GM19372 (cell line): ENCODE measurements at regions not wholly inside any gene's neighbourhood (a gene's known extent, or its start where the extent isn't known, plus 50 kb on each side); places are given as distances from the start of the nearest gene placed in this dataset.

Experiments
- ATAC-seq: cut with Tn5 transposase; IDR thresholded peaks from one replicate; pipeline ENCODE4 v1.9.1; 2021; ENCODE audit warnings: mild to moderate bottlenecking, low read depth, moderate library complexity; ENCODE audit not compliant: unreplicated experiment

DNA sequence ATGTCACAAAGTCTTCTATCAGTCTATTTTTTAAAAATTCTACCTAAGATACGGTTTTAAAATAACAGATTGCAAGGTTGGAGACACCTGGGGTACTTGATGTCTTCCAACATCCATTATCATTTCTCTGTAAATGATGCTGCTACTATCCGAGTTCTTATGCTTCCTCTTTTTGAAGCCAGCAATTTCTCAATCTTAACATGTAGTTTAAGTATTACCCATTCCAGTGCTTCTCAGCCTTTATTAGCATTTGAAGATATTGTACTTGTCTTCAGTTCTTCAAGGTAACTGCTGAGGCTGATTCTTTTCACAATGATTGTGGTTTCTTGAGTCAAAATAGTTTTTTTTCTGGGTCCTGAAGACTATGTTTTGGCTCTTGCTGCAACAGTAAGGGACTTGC is 96.4 kb upstream of the SELENOP start:
- peak; percentile 6 for ATAC-seq

DNA sequence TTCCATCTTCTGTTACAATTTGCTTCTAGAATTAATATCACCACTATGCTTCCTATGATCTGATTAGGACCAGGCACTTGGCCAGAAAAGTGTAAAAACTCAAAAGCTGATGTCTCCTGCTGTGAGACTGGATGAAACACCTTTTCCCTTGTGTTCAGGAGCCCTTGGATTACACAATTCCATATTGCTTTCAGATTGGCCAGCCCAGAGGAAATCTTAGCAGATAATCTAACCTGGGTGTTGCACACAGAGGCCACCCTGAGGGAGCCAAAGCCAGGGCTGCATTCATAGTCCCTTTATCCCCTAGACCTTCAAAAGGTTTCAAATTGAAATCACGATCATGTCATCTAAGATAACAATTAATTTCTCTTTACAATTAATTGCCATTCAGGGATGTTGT is 94.1 kb upstream of the SELENOP start:
- ATAC-seq = no peak

DNA sequence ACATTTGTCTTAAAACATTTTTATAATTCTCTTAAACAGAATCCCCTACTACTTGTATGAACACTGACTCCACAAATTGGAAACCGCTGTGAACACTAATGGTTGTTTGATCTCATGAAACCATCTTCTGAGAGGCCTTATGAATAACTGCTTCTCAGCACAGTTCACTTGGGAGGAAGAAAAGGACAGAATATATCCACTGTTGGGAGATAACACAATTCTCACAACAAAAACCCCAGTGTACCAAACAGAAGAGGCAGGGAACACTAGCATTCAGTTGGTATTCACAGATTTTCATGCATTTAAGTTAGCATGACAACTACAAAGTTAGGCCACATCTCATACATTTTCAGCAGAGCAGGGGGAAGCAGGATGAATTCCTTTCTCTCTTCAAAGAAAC is 89.0 kb upstream of the SELENOP start:
- no peak for ATAC-seq

DNA sequence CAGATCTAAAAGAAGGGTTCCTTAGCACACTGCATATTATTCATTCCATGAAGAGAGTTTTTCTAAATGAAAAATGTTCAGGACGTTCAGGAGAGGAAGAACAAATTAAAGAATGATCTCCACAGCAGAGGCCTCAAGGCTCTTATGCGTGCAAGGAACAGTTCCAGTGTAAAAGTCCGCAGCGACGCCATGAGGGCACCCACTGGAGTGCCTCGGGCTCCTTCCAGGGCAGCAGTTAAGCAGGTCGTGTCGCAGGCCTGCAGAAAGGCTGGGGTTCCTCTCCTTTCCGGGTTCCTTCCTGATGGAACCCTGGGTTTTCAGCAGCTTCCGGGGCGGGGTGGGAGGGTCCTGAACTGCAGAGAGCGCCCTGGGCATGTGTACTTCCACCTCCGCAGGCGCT is 87.1 kb upstream of the SELENOP start:
- ATAC-seq = no peak

DNA sequence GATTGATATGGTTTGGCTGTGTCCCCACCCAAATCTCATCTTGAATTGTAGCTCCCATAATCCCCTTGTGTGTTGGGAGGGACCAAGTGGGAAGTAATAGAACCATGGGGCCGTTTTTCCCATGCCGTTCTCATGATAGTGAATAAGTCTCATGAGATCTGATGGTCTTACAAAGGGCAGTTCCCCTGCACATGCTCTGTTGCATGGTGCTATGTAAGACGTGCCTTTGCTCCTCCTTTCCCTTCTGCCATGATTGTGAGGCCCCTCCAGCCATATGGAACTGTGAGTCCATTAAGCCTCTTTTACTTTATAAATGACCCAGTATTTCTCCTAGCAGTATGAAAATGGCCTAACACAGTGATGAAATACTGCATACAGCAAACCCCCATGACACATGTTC is 84.8 kb upstream of the SELENOP start:
- ATAC-seq = no peak

DNA sequence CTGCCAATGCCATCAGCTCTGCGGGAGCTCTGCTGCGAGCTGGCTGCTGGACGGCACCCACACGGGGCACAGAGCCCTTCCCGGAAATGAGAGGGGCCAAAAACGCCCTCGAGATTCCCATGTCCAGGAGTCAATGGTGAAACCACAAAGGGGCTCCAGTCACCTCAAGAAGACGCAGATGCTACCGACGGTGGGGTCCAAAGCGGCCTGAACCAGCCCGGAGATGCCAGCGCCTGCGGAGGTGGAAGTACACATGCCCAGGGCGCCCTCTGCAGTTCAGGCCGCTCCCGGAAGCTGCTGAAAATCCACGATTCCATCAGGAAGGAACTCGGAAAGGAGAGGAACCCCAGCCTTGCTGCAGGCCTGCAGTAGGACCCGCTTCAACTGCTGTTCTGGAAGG is 82.4 kb upstream of the SELENOP start:
- no peak for ATAC-seq

DNA sequence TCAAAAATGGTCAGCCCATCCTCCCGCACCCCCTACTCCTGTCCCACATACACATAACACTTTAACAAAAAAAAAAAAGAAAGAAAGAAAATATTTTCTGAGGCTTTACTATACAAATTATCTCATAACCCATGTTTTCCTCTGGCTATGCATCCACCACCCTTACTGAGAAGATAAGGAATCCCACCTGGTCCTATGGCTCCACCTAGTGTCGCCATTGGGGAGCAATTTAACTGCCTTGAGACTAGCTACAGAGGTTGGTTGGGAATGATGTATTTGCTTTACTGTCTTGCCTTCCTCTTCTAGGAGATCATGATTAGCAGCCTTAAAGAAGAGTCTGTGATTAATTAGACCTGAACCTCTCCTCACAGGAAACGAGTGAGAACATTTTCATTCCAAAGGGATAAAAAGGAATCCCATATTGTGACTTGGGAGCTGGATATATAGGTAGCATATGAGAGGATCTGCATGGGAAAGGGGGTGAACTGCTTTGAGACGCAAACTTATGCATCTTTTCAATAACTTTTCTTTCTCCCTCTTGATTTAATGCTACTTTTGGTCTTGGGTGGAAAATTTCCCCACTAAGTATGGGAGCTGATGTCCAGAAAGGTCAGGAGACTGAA is 77.7 kb upstream of the SELENOP start:
- ATAC-seq = peak; percentile 89

DNA sequence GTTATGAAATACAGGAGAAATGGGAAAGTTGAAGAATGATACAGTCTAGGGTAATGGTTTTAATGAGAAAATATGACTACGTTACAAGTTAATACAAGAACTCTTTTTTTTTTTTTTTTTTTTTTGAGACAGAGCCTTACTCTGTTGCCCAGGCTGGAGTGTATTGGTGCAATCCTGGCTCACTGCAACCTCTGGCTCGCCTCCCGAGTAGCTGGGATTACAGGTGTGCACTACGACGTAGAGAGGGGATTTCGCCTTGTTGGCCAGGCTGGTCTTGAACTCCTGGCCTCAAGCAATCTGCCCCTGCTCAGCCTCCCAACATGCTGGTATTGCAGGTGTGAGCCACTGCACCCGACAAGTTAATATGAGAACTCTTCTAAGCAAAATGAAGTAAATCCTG is 77.1 kb upstream of the SELENOP start:
- ATAC-seq = no peak

DNA sequence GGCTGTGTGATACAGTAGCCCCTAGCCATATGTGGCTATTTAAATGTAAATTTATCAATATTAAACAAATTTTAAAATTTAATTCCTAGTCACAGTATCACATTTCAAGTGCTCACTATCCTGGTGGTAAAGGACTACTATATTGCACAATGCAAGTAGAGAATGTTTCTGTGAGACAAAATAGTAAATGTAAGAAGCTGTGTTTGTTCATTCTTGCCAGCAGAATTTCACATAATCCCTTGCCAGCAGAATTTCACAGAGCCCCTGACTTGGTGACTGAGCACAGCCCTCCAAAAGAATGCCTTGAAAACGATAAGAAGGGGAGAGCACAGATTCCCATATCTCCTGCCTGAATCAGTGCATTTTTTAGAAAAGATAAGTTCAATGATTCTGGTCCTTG is 75.9 kb upstream of the SELENOP start:
- ATAC-seq = no peak

DNA sequence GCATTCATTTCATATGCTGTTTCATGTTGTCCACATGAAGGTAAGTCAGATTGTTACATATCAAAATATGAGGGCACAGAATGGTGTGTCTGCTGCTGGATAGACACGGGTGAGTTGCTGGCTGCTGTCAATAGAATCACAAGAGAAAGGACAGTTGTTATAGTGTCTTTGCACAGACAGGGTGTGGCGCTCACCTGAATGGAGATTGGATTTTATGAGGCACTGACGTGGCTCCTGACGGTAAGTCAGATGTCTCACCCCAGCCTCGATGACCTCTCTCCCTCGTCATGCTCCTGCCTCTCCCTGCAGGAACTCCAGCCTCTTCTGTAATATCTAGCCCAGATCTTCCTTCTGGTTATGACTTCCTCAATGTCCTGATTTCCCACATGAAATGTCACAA is 75.4 kb upstream of the SELENOP start:
- no peak for ATAC-seq

DNA sequence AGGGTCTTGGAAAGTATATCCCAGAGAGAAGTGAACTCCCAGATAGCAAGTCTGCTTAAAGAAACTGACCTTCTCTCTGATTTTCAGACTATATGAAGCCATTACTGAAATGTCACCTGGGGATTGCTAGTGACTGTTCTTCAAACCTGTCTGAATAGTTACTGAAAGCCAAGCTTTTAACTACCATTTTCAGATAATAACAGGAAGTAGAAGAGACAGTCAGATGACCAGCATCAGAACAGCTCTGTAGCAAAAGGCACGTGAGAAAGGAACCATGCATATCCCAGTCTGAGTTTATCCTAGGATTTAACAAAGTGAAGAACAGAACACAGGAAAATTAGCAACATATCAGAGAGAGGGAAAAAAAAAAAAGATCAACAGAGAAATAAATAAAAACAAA is 74.9 kb upstream of the SELENOP start:
- ATAC-seq = no peak

DNA sequence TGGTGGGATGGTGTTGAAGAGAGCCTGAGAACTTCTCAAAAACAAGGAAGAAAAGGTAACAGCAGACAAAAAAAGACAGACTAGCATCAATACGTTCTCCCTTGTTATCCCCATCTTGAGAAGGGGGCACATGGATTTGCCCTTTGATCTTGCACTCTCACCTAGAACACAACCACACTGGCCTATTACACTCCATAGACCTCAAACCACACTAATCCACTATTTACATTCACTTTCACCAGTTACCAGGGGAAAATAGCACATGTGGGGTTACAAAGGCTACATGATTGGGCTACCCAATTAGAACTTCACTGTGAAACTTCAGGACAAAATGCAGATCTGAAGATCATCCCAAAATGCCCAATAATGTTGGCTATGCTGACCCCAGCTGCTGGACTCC is 72.6 kb upstream of the SELENOP start:
- ATAC-seq = no peak

DNA sequence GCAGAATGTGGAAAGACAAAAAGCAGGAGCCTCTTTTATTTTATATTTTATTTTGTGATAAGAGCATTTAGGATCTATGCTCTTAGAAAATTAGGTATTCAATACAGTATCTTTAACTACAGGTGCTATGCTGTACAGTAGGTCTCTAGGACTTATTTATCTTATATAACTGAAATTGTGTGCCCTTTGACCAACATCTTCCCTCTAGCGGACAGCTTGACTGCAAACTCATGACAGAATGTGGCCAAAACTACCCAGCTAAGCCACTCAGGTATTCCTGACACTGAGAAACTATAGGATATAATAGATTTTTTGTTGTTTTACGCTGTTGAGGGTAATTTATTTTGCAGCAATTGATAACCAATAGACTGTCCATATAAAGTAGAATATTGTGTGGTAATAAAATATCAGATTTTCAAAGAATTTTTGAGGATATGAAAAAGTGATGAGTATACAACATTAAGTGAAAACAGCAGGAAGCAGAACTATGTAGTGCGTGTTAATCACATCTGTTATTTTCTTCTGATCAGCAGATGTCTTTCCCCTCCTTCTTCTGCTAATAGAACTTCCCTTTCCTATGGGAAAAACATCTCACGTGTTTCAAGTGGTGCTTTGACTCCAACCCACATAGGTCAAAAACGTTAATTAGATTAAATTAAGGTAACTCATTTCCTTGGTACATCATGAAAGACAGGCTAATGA is 69.9 kb upstream of the SELENOP start:
- no peak for ATAC-seq

DNA sequence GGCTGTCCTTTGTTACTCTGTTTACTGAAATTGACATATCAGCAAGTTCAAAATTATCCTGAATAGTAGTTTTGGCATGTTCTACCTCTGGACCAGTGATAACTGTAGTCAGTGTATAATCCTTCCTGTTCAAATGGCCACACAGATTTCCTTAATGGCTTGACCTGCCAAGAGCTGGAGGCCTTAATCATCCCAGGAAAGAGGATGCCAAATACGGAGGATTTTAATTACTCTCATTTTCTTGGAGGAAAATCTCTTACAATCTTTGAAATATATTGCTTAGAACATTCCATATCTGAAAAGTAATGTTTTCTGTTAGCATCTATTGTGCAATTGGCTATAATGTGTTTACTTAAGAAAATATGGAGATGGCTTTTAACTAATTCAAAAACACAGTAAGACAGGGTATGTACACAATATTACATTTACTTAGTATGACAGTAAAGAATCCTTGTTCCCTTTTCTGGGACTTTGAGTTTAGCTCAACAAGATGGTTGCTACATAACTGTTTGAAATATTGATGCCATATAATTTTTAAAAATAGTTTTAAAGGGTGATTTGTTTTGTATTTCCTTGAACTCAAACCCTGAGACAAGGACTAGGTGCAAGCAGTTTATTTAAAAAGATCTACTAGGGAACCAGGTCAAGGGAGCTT is 68.9 kb upstream of the SELENOP start:
- ATAC-seq = no peak

DNA sequence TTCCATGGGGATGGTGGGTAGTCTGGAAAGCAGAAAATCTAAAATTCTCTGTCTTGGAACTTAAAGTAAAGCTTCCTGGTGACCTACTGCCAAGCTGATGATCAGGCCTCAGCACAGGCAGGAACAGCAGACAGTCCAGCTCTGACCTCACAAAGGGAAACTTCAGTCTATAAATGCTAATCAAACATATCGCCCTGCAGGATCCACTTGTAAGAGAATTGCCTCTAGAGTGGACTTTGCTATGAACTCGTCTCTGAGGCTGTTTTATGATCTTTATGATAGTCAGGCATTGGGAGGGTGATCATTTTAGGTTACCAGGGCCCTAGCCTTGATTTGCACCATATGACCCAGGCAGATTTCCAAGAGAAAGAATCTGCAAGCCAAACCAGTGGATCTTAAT is 67.6 kb upstream of the SELENOP start:
- no peak for ATAC-seq

DNA sequence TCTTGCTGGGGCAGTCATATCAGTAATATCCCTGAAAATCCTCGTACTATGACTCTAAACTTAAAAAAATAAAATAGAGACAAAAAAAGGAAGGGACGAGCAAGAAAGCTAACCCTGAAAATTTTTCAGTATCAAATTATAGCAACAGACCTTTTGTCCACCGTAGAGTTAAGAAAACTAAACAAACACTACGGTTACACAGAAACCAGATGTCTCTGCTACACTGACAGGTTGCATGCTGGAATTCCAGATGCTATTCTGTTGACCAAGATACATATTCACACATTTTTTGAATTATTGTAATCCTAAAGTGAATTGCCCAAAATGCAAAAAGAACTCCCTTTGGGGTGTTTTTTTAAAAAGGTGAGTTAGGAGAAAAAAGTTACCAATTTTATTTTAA is 66.9 kb upstream of the SELENOP start:
- no peak for ATAC-seq

DNA sequence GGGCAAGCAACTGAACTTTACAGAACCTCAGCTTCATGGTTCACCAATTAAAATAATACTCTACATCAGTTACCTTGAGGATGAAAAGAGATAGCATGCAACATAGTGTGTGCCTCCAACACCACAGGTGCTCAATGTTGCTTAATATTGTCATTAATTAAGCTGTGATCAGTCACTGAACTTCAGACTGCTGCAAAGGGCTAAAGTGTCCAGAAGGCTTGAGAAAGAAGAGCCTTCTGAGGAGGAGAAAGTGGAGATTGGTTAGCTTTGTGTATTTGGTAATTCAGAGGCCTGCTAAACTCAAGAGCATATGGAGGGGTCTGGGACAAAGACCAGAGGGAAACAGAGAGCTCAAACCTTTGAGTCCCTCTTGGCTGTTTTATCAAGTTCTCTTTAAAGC is 66.3 kb upstream of the SELENOP start:
- no peak for ATAC-seq

DNA sequence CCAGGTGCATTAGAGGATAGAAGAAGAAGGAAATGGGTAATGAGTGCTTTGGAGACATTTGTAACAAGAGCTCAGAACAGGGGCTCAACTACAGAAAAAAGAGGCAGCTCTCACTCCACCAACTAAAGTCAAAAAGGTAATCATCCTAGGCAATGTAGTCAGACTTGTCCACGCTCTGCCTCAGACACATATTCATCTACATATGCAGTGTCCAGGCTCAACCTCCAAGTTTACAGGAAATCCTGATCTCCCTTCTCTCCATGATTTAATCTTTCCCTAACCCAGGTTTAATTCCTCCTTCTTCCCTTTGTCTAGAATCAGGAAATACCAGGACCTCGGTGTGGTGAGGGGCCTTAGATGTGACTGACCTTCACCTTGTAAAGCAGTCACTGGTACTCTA is 65.7 kb upstream of the SELENOP start:
- no peak for ATAC-seq

DNA sequence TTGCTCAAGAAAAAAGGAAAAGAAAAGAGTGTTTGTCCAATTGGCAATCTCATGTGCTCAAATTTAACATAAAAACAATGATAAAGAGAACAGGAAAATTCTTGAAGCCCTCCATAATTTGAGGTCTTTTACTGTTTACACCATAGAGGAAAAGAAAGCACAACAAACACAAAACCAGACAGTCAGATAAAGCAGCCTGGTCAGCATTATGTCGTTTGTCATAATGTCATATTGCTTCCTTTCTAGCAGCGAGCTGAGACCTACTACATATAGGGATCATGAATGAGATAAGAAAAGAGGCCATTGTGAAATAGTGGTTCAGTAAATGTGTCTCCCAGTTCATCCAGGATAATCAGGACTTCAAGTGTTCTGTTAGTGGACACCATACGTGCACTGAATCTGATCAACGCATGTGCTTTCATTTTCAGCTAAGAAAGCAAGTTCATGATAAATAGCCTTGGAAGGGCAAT is 64.7 kb upstream of the SELENOP start:
- no peak for ATAC-seq

DNA sequence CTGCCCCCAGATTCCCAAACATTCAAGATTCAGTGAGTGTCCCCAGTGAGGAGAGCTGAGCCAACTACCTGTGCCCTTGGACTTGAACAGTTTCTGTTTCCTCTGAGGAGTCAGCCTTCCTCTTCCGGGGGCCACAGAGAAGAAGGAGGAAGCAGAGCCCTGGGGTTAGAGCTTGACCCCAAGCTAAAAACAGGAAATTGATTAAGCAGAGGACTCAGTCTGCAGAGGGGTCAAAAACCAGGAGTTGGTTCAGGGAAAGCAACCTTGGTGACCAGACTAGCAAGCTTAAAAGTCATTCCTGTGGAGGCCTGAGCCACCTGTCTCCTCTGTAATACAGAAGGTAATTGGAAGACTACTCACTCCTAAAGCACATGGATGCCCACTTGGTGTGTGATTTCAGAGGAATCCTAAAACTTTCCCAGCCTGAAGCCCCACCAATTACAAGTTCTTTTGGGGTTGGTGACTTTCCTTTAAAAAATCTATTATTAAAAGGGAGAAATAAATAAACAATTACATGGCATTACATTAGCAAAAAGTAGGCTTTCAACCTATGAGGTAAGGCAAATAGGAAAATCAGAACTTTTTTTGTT is 64.2 kb upstream of the SELENOP start:
- no peak for ATAC-seq

DNA sequence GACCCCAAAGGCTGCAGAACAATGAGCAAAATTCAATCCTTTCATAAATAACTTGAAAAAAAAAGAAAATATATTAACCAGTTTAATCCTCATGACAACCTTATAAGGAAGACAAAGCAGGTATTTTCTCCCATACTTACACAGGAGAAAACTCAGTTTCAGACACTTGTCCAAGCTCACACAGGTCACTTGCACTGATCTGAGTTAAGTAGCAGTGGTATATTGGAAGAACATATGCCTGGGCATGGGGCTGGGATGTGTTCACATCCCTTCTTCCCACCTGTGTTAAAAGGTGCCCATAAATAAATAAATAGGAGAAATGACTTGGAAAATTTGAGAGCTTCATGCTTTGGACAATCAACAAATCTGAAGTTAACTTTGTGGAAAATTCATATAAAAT is 63.5 kb upstream of the SELENOP start:
- ATAC-seq = no peak
